GM18870 (cell line): ENCODE measurements at regions not wholly inside any gene's neighbourhood (a gene's known extent, or its start where the extent isn't known, plus 50 kb on each side); places are given as distances from the start of the nearest gene placed in this dataset.
"Not testable (repeated sequence)": the region's sequence is repeated elsewhere in the genome, so short reads cannot be mapped to it uniquely, and the experiment has no call there.

ENCODE experiments used
- ATAC-seq: cut with Tn5 transposase; IDR thresholded peaks from one replicate; pipeline ENCODE4 v1.9.1; 2021; ENCODE audit warnings: moderate library complexity; ENCODE audit not compliant: unreplicated experiment

DNA sequence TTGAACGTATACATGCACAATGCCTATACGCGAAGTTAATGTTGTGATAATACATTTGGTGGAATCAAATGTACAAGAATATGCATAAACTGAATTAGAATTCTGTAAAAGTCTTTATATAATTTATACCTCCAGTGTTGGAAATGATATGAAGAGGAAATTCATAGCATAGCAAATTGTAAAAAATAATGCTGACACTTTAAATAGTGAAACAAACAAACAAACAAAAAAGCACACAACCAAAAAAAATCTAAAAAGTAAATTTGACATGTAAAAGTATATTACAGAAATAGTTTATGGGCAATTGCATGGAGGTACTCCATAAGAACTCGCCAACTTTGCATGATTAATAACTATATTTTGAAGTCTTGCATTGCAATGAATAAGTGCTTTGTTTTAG, 780.9 kb downstream of the TBC1D32 start:
- no peak for ATAC-seq

- ATAC-seq: no peak
Observed at GRCh38 chr6:120545353-120545752, 788.9 kb downstream of the TBC1D32 start.

- ATAC-seq: no peak
Observed at GRCh38 chr6:120534954-120535353, 799.3 kb downstream of the TBC1D32 start.

DNA sequence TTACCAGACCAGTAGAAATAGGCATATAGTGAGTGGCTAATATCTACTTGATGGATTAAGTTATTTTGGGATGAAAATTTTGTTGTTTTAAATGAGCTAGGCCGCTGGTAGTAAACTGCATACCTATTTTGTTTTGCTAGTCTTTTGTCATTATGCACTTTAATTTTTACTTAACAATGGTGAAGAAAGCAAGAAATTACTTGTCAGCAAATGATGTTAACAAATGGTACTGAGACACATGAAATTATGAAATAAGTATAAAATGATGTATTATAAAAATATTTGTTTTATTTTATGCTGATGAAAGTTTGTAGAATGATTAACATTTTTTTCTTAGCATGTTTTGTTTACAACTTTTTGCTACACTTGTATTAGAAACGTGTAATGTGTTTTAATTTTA, 807.7 kb downstream of the TBC1D32 start:
- no peak for ATAC-seq

GRCh38 chr6:120514544-120514943, 819.7 kb downstream of the TBC1D32 start:
- ATAC-seq: no peak

GRCh38 chr6:120511712-120512111, 822.6 kb downstream of the TBC1D32 start:
- no peak for ATAC-seq

- no peak for ATAC-seq
Observed at GRCh38 chr6:120498711-120499110, 835.6 kb downstream of the TBC1D32 start.

- no peak for ATAC-seq
Observed at GRCh38 chr6:120496661-120497060, 837.6 kb downstream of the TBC1D32 start.

- ATAC-seq: no peak
Observed at GRCh38 chr6:120493505-120493904, 840.8 kb downstream of the TBC1D32 start.

GRCh38 chr6:120489941-120490340, 844.3 kb downstream of the TBC1D32 start:
- no peak for ATAC-seq

- no peak for ATAC-seq
Observed at GRCh38 chr6:120484146-120484545, 850.1 kb downstream of the TBC1D32 start.

DNA sequence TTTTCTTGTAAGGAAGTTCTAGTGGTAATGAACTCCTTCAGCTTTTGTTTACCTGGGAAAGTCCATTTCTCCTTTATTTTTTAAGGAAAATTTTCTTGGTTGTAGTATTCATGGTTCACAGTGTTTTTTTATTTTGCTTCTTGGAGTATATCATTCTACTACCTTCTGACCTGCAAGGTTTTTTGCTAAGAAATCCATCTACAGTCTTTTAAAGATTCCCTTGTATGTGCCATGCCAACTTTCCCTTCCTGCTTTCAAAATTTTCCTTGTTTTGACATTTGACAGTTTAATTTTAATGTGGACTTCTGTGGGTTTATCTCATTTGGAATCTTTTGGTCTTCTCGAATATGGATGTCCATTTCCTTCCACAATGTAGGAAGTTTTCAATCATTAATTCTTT, 855.6 kb downstream of the TBC1D32 start:
- ATAC-seq: no peak

DNA sequence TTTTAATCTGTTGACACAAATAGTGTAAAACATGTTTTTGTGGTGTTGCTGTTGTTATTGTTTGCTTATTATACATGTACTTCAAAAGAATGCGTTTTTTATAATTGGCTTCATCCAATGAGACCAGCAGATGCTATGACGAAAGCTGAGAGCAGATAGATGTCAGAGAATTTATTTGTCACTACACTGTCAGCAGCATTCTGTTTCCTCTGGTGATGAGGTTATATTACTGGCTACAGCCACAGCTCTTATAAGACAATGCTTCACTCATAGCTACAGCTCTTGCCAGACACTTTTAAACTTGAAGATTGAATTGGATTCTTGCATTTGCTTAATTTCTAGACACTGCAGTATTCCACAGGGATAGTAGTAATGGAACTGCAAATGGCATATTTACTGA, 860.5 kb downstream of the TBC1D32 start:
- no peak for ATAC-seq

DNA sequence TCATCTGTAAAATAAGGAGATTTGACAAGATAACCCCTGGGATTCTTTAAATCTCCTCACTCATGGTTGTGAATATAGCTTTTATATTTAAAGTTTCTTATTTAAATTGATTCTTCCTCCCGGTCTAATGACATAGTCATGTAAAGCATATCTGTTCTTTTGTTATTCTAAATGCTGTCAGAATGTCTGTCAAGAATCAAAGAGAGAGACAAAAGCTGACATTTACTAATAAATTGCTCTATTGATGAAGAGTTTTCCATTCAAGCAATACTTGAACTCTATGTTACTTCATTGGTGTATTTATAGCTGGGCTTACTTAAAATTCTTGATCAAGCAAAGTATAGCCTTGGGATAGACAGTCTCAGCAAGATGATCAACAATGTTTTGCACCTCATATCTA, 865.8 kb downstream of the TBC1D32 start:
- no peak for ATAC-seq

- no peak for ATAC-seq
Observed at GRCh38 chr6:120451508-120451907, 882.8 kb downstream of the TBC1D32 start.

DNA sequence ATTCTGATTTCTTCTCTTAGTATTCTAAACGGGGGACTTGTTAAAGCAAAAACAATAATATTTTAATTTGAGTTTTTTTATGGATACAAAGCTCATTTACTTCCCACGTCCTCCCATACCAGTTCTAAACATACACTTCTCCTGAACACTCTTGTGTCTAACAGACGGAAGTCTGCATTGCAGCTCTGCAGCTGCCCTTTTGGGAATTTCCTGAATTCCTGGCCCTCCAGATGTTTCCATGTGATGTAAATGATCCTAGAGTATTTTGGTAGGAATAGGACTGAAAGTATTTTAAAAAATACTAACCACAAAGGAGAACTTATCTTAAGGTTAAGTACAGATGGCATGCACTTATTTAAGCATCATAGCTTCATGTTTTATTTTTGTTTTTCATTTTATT, 886.7 kb downstream of the TBC1D32 start:
- ATAC-seq: no peak

- ATAC-seq: not testable (repeated sequence)
Observed at GRCh38 chr6:120432840-120433239, 901.4 kb downstream of the TBC1D32 start.

DNA sequence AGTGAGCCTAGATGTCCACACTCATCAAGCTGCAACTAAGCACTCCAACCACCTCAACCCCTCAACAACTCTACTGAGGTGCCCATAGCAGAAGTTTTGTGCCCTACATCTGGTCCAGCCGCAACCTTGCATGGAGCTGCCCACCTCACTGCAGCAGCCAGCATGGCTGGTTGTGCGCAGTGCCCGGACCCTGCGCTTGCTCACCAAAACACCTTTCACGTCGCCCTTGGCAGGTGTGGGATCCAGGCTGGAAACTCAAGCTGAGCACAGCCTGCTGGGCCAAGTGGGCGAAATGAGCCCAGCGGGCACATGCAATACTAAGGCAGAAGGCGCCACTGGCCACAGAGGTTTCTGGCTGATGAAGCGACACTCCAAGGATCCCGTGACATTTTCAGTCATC, 902.4 kb downstream of the TBC1D32 start:
- no peak for ATAC-seq

DNA sequence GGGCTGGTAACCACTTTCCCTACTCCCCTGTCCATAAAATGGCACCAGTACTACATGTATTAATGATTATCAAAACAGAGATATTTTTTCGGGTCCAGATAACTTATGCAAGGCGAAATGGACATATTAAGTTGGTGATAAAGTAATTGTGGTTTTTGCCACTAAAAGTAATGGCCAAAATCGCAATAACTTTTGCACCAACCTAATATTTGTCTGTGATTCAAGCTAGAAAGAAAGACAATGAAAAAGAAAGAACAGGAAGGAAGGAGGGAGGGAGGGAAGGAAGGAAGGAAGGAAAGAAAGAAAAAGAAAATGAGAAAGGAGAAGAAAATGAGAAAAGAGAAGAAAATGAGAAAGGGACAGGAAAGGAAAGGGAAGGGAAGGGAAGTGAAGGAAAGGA, 922.9 kb downstream of the TBC1D32 start:
- no peak for ATAC-seq

DNA sequence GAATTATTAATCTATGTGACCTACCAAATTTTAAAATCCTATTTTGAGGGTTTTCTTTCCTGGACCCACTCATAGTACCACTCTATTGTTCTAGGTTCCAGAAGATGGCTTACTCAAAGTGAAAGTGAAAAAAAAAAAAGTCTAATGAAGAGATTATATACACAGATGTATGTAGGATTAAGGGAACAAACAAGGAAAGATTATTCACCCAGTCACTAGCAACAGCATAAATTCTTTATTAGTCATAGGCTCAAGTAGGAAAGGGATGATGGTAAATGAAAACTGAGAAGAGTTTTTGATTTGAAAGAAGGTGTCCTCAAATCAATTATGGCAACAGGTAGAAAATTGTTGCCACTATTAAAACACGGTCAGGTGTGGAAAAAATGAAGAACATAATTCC, 923.7 kb downstream of the TBC1D32 start:
- no peak for ATAC-seq

GRCh38 chr6:120407696-120408095, 926.6 kb downstream of the TBC1D32 start:
- no peak for ATAC-seq

DNA sequence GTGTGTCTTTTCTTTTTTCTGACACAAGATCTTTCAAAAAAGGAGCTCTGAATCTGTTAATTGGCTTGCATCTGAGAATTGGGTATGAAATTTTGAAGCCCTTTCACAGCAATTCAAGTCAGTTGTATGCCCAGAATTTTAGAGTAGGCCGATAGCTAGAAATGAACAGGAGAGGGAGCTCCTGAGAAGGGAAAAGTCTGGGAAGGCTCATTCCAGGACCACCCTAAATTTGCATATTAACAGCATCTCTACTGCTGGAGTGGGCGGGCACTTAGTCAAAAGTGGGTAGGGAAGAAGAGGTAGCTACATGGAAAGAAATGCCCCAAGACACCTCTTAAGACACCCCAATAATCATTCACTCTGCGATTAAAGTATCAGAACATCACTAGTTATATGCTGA, 928.3 kb downstream of the TBC1D32 start:
- no peak for ATAC-seq

GRCh38 chr6:120395784-120396183, 938.5 kb downstream of the TBC1D32 start:
- no peak for ATAC-seq

DNA sequence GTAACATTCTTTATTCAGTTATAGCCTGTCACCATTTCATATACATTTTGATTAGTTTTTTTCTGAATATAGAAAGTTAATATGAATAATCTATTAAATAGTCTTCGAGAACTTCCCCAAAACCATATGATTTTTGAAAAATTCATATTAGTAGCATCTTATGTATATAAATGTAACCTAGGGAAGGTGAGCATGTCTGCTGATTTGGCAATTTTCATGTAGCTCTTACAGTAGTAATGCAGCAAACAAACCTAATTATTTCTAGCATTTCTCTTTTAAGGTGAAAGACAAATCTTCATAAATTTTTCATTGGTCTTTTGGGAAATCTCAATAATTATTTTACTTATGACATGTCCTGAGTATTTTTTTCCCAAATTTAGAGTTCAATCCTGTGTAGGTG, 939.0 kb downstream of the TBC1D32 start:
- no peak for ATAC-seq
